ENCODE measurements at regions not wholly inside any gene's neighbourhood (a gene's known extent, or its start where the extent isn't known, plus 50 kb on each side); places are given as distances from the start of the nearest gene placed in this dataset.

GRCh38 chr12:91241756-91242155 is 59.1 kb upstream of the DCN start:
- Histone ChIP-seq H3K4me1 (peaks cover 0 to 13% (median 0%) of the 10 kb centered on the region in 3 donors), H3K36me3 (no peaks in the 10 kb centered on the region), H3K27ac (no peak overlapping the region), H3K9me3 (peaks cover 0 to 16% (median 0%) of the 10 kb centered on the region in 3 donors), H3K27me3 (no peaks in the 10 kb centered on the region), H3K4me3 (no peak overlapping the region)
- 82 to 100% methylated on average over 2 of the region's 2 CpGs for WGBS, 2 donors (ENCODE audit: low coverage in 1 of 2)
- ATAC-seq: no peak
- TF ChIP-seq POLR2AphosphoS5 (IDR thresholded peaks at IDR 0.05) (no peak), POLR2A (IDR thresholded peaks at IDR 0.05) (no peak), CTCF (IDR thresholded peaks at IDR 0.05) (no peak), EP300 (IDR thresholded peaks at IDR 0.05) (no peak)

GRCh38 chr12:91240386-91241095 is 57.9 kb upstream of the DCN start:
- Histone ChIP-seq H3K27ac (peak overlapping the region in 2 of 4 donors; percentile 43 to 51), H3K4me3 (no peak overlapping the region), H3K36me3 (no peaks in the 10 kb centered on the region), H3K4me1 (peaks cover 0 to 13% (median 0%) of the 10 kb centered on the region in 3 donors), H3K9me3 (peaks cover 0 to 13% (median 0%) of the 10 kb centered on the region in 3 donors), H3K27me3 (no peaks in the 10 kb centered on the region)
- 29 to 32% methylated on average over 4 of the region's 4 CpGs for WGBS, 2 donors (ENCODE audit: low coverage in 1 of 2)
- no peak for TF ChIP-seq EP300 (IDR thresholded peaks at IDR 0.05)
- no peak for TF ChIP-seq POLR2A (IDR thresholded peaks at IDR 0.05)
- TF ChIP-seq CTCF (IDR thresholded peaks at IDR 0.05): no peak
- ATAC-seq: no peak

- 24 to 46% methylated on average over 3 of the region's 3 CpGs for WGBS, 2 donors (ENCODE audit: low coverage in 1 of 2)
- peaks cover 0 to 13% (median 0%) of the 10 kb centered on the region in 3 donors for H3K4me1 ChIP-seq
- ATAC-seq: peak; percentile 75
- no peaks in the 10 kb centered on the region for H3K27me3 ChIP-seq
- peak overlapping the region in 2 of 4 donors; percentile 43 to 51 for H3K27ac ChIP-seq
- H3K4me3 ChIP-seq: no peak overlapping the region
- H3K9me3 ChIP-seq: peaks cover 0 to 4% (median 0%) of the 10 kb centered on the region in 3 donors
- TF ChIP-seq CTCF (IDR thresholded peaks at IDR 0.05) (no peak), EP300 (IDR thresholded peaks at IDR 0.05) (no peak), POLR2AphosphoS5 (IDR thresholded peaks at IDR 0.05) (no peak), POLR2A (IDR thresholded peaks at IDR 0.05) (no peak)
- no peaks in the 10 kb centered on the region for H3K36me3 ChIP-seq
Observed at GRCh38 chr12:91239481-91239880, 56.9 kb upstream of the DCN start.

Small RNA genes in the stretch of these regions (small RNA-seq; reads per million reads assigned to genes)
- 0 reads per million in 4 donors for gene AC090049.2
- 0 reads per million in 4 donors for gene RF02110
